MM.1S (cell line): ENCODE measurements at regions not wholly inside any gene's neighbourhood (a gene's known extent, or its start where the extent isn't known, plus 50 kb on each side); places are given as distances from the start of the nearest gene placed in this dataset.

ENCODE experiments used
- DNase-seq: peaks from one replicate; pipeline ENCODE4 v3.0.0-alpha.2; 2015
- H2AFZ ChIP-seq: fragments of 300-600 bp; sonication (generic); 2 replicates; pipeline ENCODE4 v1.6.0; 2016; ENCODE audit warnings: antibody characterized with exemption, low read length
- H3F3A ChIP-seq: fragments of 300-600 bp; sonication (generic); 2 replicates; pipeline ENCODE4 v1.6.1; 2016; ENCODE audit warnings: mild to moderate bottlenecking, antibody characterized with exemption, low read length, moderate library complexity, mixed read lengths; ENCODE audit not compliant: insufficient read depth
- H3K27ac ChIP-seq: fragments of 300-600 bp; sonication (generic); 2 replicates; pipeline ENCODE4 v1.5.1; 2016; ENCODE audit warnings: mild to moderate bottlenecking, low read length
- H3K27me3 ChIP-seq: fragments of 300-600 bp; sonication (generic); replicated peaks from 2 replicates; pipeline ENCODE4 v1.6.0; 2016; ENCODE audit warnings: low read length; ENCODE audit not compliant: insufficient read depth
- H3K36me3 ChIP-seq: fragments of 300-600 bp; sonication (generic); replicated peaks from 2 replicates; pipeline ENCODE4 v1.6.1; 2016; ENCODE audit warnings: mild to moderate bottlenecking, low read length, mixed read lengths; ENCODE audit not compliant: insufficient read depth
- H3K4me1 ChIP-seq: fragments of 300-600 bp; sonication (generic); 2 replicates; pipeline ENCODE4 v1.6.1; 2016; ENCODE audit warnings: low read length, mixed read lengths
- H3K4me2 ChIP-seq: fragments of 300-600 bp; sonication (generic); 2 replicates; pipeline ENCODE4 v1.6.0; 2016; ENCODE audit warnings: low read depth, low read length
- H3K4me3 ChIP-seq: fragments of 300-600 bp; sonication (generic); 2 replicates; pipeline ENCODE4 v1.5.1; 2016; ENCODE audit warnings: low read length, mixed read lengths
- H3K79me2 ChIP-seq: fragments of 300-600 bp; sonication (generic); 2 replicates; pipeline ENCODE4 v1.6.1; 2016; ENCODE audit warnings: mixed run types, low read length, mixed read lengths
- H3K9ac ChIP-seq: fragments of 300-600 bp; sonication (generic); 2 replicates; pipeline ENCODE4 v1.6.1; 2016; ENCODE audit warnings: low read length, mixed read lengths
- H3K9me2 ChIP-seq: fragments of 300-600 bp; sonication (generic); replicated peaks from 2 replicates; pipeline ENCODE4 v1.6.1; 2016; ENCODE audit warnings: mild to moderate bottlenecking, low read length, mixed read lengths; ENCODE audit not compliant: insufficient read depth
- H3K9me3 ChIP-seq: fragments of 300-600 bp; sonication (generic); replicated peaks from 2 replicates; pipeline ENCODE4 v1.6.1; 2016; ENCODE audit warnings: mild to moderate bottlenecking, low read length, mixed read lengths; ENCODE audit not compliant: insufficient read depth
- H4K20me1 ChIP-seq: fragments of 300-600 bp; sonication (generic); 2 replicates; pipeline ENCODE4 v1.6.1; 2016; ENCODE audit warnings: mild to moderate bottlenecking, low read length, moderate library complexity, mixed read lengths; ENCODE audit not compliant: insufficient read depth
- EZH2 ChIP-seq: fragments of 300-600 bp; sonication (generic); optimal IDR thresholded peaks from 2 replicates; pipeline ENCODE3; 2017; ENCODE audit warnings: low read depth, mild to moderate bottlenecking, antibody characterized with exemption, low read length, mixed read lengths
- EZH2phosphoT487 ChIP-seq: fragments of 300-600 bp; sonication (generic); IDR thresholded peaks from 2 replicates; pipeline ENCODE4 v1.6.1; 2018; ENCODE audit warnings: antibody characterized with exemption, low read length
- TF ChIP-seq, protein P1 (sequence below): fragments of 300-600 bp; sonication (generic); IDR thresholded peaks from 2 replicates; pipeline ENCODE4 v1.5.1; 2016; ENCODE audit warnings: antibody characterized with exemption, low read length, mixed read lengths

DNA sequence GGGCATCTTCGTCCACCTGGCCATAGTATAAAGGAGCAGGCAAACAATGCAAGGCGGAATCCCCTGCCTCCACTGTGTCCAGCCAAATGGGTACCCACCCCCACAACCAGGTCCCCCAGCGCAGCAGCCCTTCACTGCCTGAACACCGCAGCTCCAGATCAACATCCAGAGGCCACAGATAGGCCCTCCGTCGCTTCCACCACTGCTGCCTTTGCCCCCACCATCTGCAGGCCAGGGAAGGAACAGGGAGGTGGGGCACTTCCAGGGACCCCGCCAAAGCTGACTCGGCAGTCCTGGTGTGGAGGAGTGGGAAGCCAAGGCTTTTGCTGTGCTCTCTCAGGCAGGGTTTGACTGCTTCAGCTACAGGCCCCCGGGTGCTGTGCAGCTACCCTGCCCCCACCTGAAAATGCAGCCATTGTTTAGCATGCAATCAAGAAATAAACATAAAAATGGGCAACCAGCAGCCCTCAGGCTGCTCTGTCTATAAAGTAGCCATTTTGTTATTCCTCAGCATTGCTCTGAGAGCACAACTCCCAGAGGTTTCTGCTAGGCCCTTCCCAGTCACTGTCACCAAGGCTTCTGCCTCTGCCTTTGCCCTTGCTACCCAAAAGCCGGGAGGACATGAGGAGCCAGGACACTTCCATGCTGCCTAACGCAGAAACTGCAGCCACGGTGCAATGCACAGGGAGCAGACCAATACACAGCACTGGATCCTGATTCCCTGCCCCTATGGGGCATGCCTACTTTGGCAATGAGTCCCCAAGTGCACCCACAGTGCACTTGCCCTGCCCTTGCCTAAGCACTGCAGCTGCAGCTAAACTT lies 733.2 kb upstream of the KLHL1 start:
- no peaks in the 10 kb centered on the region for H3K27me3 ChIP-seq
- H3K9me3 ChIP-seq: no peaks in the 10 kb centered on the region
- no peak for DNase-seq
- no peak overlapping the region for H3K4me3 ChIP-seq
- no peak overlapping the region for H2AFZ ChIP-seq
- no peak overlapping the region for H3K4me2 ChIP-seq
- H3K36me3 ChIP-seq: no peaks in the 10 kb centered on the region
- H3F3A ChIP-seq: no peaks in the 10 kb centered on the region
- no peak overlapping the region for H3K27ac ChIP-seq
- H3K9ac ChIP-seq: no peak overlapping the region
- no peaks in the 10 kb centered on the region for H3K9me2 ChIP-seq
- H3K4me1 ChIP-seq: no peaks in the 10 kb centered on the region
- no peaks in the 10 kb centered on the region for H3K79me2 ChIP-seq
- H4K20me1 ChIP-seq: no peaks in the 10 kb centered on the region
- TF ChIP-seq, protein P1, sequence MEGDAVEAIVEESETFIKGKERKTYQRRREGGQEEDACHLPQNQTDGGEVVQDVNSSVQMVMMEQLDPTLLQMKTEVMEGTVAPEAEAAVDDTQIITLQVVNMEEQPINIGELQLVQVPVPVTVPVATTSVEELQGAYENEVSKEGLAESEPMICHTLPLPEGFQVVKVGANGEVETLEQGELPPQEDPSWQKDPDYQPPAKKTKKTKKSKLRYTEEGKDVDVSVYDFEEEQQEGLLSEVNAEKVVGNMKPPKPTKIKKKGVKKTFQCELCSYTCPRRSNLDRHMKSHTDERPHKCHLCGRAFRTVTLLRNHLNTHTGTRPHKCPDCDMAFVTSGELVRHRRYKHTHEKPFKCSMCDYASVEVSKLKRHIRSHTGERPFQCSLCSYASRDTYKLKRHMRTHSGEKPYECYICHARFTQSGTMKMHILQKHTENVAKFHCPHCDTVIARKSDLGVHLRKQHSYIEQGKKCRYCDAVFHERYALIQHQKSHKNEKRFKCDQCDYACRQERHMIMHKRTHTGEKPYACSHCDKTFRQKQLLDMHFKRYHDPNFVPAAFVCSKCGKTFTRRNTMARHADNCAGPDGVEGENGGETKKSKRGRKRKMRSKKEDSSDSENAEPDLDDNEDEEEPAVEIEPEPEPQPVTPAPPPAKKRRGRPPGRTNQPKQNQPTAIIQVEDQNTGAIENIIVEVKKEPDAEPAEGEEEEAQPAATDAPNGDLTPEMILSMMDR: no peak
- no peak for TF ChIP-seq EZH2phosphoT487
- TF ChIP-seq EZH2: no peak

DNA sequence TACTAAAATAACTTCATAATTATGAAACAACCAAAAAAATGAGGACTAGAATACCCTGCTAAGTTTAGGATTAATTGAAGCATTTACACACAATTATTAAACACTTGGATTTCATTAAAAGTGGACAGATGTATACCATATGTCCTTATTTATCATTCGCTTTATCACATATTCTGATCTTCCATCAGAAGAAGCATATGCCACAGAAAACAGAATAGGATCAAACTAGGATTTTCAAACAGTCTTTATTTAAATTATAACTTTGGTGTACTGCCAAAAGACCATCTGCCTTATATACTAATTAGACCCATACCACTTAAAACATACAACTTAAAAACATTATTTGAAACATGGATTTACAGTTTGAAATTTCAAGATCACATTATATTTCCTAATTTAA lies 727.1 kb upstream of the KLHL1 start:
- Histone ChIP-seq H3K9me2 (no peaks in the 10 kb centered on the region), H3K4me2 (no peak overlapping the region), H3K4me1 (no peaks in the 10 kb centered on the region), H3K9ac (no peak overlapping the region), H4K20me1 (no peaks in the 10 kb centered on the region), H3K9me3 (no peaks in the 10 kb centered on the region), H3K27ac (no peak overlapping the region), H3F3A (no peaks in the 10 kb centered on the region), H2AFZ (no peak overlapping the region), H3K27me3 (no peaks in the 10 kb centered on the region), H3K36me3 (no peaks in the 10 kb centered on the region), H3K79me2 (no peaks in the 10 kb centered on the region), H3K4me3 (no peak overlapping the region)
- no peak for DNase-seq
- TF ChIP-seq EZH2 (no peak), EZH2phosphoT487 (no peak)
- TF ChIP-seq, protein P1: no peak

DNA sequence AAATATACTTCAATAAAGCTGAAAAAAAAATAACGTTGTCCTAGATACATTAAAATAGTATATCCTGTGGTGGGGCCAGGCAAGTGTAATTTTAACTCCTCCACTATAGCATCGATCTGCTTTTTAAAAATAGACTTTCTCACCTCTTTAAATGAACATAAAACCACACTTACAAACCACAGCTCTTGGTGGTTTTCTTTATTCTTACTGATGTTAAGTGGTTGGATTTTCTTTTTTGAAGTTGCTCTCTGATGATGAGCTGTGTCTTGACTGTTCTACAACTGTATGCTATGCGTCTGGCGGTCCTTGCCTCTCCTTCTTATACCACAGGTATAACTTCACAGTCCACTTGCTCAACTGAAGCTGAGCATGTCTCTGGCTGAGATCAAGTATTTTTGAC lies 721.5 kb upstream of the KLHL1 start:
- H3K9me2 ChIP-seq: no peaks in the 10 kb centered on the region
- no peak for TF ChIP-seq EZH2
- H4K20me1 ChIP-seq: no peaks in the 10 kb centered on the region
- 0 out of 2 replicates have a peak, but pooled peaks cover 4% of the 10 kb centered on the region for H3K4me1 ChIP-seq
- no peak overlapping the region for H3K4me3 ChIP-seq
- H3K9me3 ChIP-seq: no peaks in the 10 kb centered on the region
- no peaks in the 10 kb centered on the region for H3K36me3 ChIP-seq
- H3K4me2 ChIP-seq: no peak overlapping the region
- H3F3A ChIP-seq: no peaks in the 10 kb centered on the region
- DNase-seq: peak; percentile 50
- no peak overlapping the region for H3K27ac ChIP-seq
- H3K27me3 ChIP-seq: no peaks in the 10 kb centered on the region
- no peak overlapping the region for H2AFZ ChIP-seq
- no peak overlapping the region for H3K9ac ChIP-seq
- H3K79me2 ChIP-seq: no peaks in the 10 kb centered on the region

DNA sequence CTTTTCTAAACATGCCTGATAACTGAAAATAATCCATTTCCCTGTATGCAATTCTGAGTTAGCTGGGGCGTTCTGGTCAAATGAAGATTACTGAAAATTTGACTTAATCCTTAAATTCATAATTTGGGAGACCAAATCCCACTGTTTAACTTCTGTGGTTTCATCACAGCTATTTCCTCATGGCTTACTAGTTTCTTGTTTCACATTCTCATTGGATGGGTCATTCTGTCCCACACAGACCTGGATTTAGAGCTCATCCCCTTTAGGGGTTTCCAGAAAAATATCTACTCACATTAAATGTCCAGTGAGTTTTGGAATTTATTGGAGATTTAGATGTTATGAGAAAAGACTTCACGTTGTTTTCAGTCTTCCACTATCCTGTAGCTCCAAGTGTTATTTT lies 709.3 kb upstream of the KLHL1 start:
- Histone ChIP-seq H3K36me3 (no peaks in the 10 kb centered on the region), H3K9me2 (no peaks in the 10 kb centered on the region), H3K4me2 (no peak overlapping the region), H3K9ac (no peak overlapping the region), H3K4me3 (no peak overlapping the region), H3F3A (no peaks in the 10 kb centered on the region), H3K4me1 (no peaks in the 10 kb centered on the region), H3K27ac (no peak overlapping the region), H3K9me3 (no peaks in the 10 kb centered on the region), H2AFZ (no peak overlapping the region), H3K79me2 (no peaks in the 10 kb centered on the region), H3K27me3 (no peaks in the 10 kb centered on the region), H4K20me1 (no peaks in the 10 kb centered on the region)
- DNase-seq: no peak
- TF ChIP-seq, protein P1: no peak
- TF ChIP-seq EZH2 (no peak), EZH2phosphoT487 (no peak)
